Cardiac muscle cell (in vitro differentiated cells and primary cell): ENCODE measurements at regions not wholly inside any gene's neighbourhood (a gene's known extent, or its start where the extent isn't known, plus 50 kb on each side); places are given as distances from the start of the nearest gene placed in this dataset.

Experiments used
- DNase-seq, 2 donors: peaks; one replicate each; pipeline versions ENCODE4 v3.0.0 to v3.0.0-alpha.2; 2010 to 2017; ENCODE audit warnings: low read depth in 1 of 2, low spot score in 1 of 2
- H3K27ac ChIP-seq: fragments of 200-600 bp; sonication (generic); 2 replicates; pipeline ENCODE4 v1.5.1; 2016
- H3K27me3 ChIP-seq: fragments of 200-600 bp; sonication (generic); 2 replicates; pipeline ENCODE4 v1.6.0; 2016; ENCODE audit warnings: control low read depth
- H3K36me3 ChIP-seq: fragments of 200-600 bp; sonication (generic); 2 replicates; pipeline ENCODE4 v1.5.1; 2016; ENCODE audit warnings: control low read depth
- H3K4me1 ChIP-seq: fragments of 200-600 bp; sonication (generic); 2 replicates; pipeline ENCODE4 v1.8.1; 2017; ENCODE audit warnings: low read depth, mild to moderate bottlenecking, mixed run types
- H3K4me3 ChIP-seq: fragments of 200-600 bp; sonication (generic); 2 replicates; pipeline ENCODE4 v1.5.1; 2016; ENCODE audit warnings: mild to moderate bottlenecking
- H3K9me3 ChIP-seq: fragments of 200-600 bp; sonication (generic); 2 replicates; pipeline ENCODE4 v1.5.1; 2017; ENCODE audit warnings: low read depth, mild to moderate bottlenecking, control low read depth
- TF ChIP-seq, protein P1 (sequence below): IDR thresholded peaks from 2 replicates; pipeline ENCODE4 v1.5.1; 2012; ENCODE audit warnings: low read depth, mild to moderate bottlenecking, low read length

- H3K4me3 ChIP-seq, result no peak overlapping the region
- no peaks in the 10 kb centered on the region for H3K36me3 ChIP-seq
- H3K9me3 ChIP-seq, result no peaks in the 10 kb centered on the region
- no peak overlapping the region for H3K27ac ChIP-seq
- DNase-seq, result no peak
- H3K4me1 ChIP-seq, result no peaks in the 10 kb centered on the region
- no peaks in the 10 kb centered on the region for H3K27me3 ChIP-seq
- TF ChIP-seq, protein P1, sequence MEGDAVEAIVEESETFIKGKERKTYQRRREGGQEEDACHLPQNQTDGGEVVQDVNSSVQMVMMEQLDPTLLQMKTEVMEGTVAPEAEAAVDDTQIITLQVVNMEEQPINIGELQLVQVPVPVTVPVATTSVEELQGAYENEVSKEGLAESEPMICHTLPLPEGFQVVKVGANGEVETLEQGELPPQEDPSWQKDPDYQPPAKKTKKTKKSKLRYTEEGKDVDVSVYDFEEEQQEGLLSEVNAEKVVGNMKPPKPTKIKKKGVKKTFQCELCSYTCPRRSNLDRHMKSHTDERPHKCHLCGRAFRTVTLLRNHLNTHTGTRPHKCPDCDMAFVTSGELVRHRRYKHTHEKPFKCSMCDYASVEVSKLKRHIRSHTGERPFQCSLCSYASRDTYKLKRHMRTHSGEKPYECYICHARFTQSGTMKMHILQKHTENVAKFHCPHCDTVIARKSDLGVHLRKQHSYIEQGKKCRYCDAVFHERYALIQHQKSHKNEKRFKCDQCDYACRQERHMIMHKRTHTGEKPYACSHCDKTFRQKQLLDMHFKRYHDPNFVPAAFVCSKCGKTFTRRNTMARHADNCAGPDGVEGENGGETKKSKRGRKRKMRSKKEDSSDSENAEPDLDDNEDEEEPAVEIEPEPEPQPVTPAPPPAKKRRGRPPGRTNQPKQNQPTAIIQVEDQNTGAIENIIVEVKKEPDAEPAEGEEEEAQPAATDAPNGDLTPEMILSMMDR, result no peak
Measured at GRCh38 chr6:164690702-164691500, 618.5 kb downstream of the C6orf118 start.

DNA sequence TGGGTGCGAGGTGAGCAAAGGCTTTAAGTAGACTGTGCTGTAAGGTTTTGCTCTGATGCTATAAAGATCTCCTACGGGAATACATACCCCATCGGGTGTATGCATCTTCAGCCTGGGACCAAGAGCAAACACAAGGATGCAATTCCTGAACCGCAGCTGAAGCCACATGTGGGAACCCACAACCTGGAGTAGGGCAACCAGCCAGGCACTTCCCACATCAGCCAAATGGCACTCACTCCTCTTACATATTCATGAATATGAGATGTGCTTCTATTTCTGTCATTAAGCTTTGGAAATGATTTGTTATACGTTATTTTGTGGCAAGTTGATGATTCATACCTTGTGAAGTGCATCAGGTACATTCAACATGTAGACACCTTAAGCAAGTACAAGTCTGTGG is 619.2 kb downstream of the C6orf118 start:
- no peaks in the 10 kb centered on the region for H3K9me3 ChIP-seq
- no peak overlapping the region for H3K4me3 ChIP-seq
- DNase-seq, result no peak
- H3K4me1 ChIP-seq, result no peaks in the 10 kb centered on the region
- H3K27ac ChIP-seq, result no peak overlapping the region
- TF ChIP-seq, protein P1, result no peak
- no peaks in the 10 kb centered on the region for H3K36me3 ChIP-seq
- H3K27me3 ChIP-seq, result no peaks in the 10 kb centered on the region

DNA sequence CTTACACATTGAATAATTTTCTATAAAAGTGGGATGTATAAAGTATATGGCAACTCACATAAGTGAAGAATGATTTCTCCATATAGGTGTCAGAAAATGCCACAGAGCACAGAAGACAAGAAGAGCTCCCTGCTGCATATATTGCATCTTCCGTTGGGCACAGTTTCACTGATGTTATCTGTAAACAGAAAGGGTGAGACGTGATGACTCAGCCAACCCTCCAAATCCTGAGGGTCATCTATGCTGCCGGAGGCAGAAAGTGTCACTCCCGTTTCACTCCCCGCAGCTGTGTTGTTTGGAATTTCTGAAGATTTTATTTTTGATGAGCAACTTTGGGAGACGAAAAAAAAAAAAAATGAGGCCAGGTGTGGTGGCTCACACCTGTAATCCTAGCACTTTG is 644.1 kb downstream of the C6orf118 start:
- no peak for DNase-seq
- Histone ChIP-seq H3K4me3 (no peak overlapping the region), H3K27me3 (no peaks in the 10 kb centered on the region), H3K27ac (no peak overlapping the region), H3K36me3 (no peaks in the 10 kb centered on the region), H3K4me1 (no peaks in the 10 kb centered on the region), H3K9me3 (no peaks in the 10 kb centered on the region)
- TF ChIP-seq, protein P1, result no peak

DNA sequence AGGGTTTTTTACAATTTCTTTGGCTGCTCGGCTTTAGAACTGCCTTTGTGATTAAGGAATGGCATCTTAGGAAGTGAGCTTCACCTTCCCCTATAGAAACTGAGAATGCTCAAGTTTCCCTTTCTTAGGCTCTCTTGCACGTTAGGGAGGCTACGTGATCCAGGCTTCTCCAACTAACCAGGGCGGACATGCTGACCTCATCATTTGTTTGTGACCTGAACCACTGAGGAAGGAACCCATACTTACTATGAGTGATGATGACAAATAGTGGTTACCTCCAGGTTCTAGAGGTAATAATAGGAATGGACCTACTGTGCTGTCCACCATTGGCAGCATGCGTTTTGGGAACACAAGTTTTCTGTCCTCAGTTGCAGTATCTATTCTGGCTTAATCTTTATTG is 645.8 kb downstream of the C6orf118 start:
- Histone ChIP-seq H3K4me3 (no peak overlapping the region), H3K4me1 (no peaks in the 10 kb centered on the region), H3K9me3 (no peaks in the 10 kb centered on the region), H3K36me3 (no peaks in the 10 kb centered on the region), H3K27ac (no peak overlapping the region), H3K27me3 (no peaks in the 10 kb centered on the region)
- TF ChIP-seq, protein P1, result no peak
- DNase-seq, result no peak

GRCh38 chr6:164661716-164662115 is 647.7 kb downstream of the C6orf118 start:
- H3K9me3 ChIP-seq, result no peaks in the 10 kb centered on the region
- no peak for DNase-seq
- no peaks in the 10 kb centered on the region for H3K27me3 ChIP-seq
- H3K36me3 ChIP-seq, result no peaks in the 10 kb centered on the region
- H3K4me3 ChIP-seq, result no peak overlapping the region
- H3K4me1 ChIP-seq, result no peaks in the 10 kb centered on the region
- TF ChIP-seq, protein P1, result no peak
- H3K27ac ChIP-seq, result no peak overlapping the region
